GM21619 (cell line): ENCODE measurements at regions not wholly inside any gene's neighbourhood (a gene's known extent, or its start where the extent isn't known, plus 50 kb on each side); places are given as distances from the start of the nearest gene placed in this dataset.
"Not testable (repeated sequence)": the region's sequence is repeated elsewhere in the genome, so short reads cannot be mapped to it uniquely, and the experiment has no call there.

Source experiments
- ATAC-seq: cut with Tn5 transposase; IDR thresholded peaks from one replicate; pipeline ENCODE4 v1.9.1; 2021; ENCODE audit not compliant: unreplicated experiment

- no peak for ATAC-seq
These were observed 65.8 kb downstream of the MTX3 start for GRCh38 chr5:79924936-79925893.

- no peak for ATAC-seq
These were observed 67.6 kb downstream of the MTX3 start for GRCh38 chr5:79923431-79923830.

GRCh38 chr5:79922626-79923025 is 68.4 kb downstream of the MTX3 start:
- no peak for ATAC-seq

- not testable (repeated sequence) for ATAC-seq
These were observed 83.6 kb downstream of the MTX3 start for GRCh38 chr5:79907452-79907851.

- not testable (repeated sequence) for ATAC-seq
These were observed 88.5 kb downstream of the MTX3 start for GRCh38 chr5:79902571-79902970.

- ATAC-seq = no peak
These were observed 89.4 kb downstream of the MTX3 start for GRCh38 chr5:79901631-79902030.

GRCh38 chr5:79898611-79899010 is 92.5 kb downstream of the MTX3 start:
- ATAC-seq = no peak

- no peak for ATAC-seq
These were observed 97.1 kb downstream of the MTX3 start for GRCh38 chr5:79893976-79894375.

- ATAC-seq = no peak
These were observed 97.6 kb downstream of the MTX3 start for GRCh38 chr5:79893485-79893884.

- ATAC-seq = no peak
These were observed 100.2 kb downstream of the MTX3 start for GRCh38 chr5:79890930-79891249.

GRCh38 chr5:79890119-79890929 is 100.7 kb downstream of the MTX3 start:
- no peak for ATAC-seq

GRCh38 chr5:79888643-79889042 is 102.4 kb downstream of the MTX3 start:
- ATAC-seq = no peak

- peak; percentile 72 for ATAC-seq
These were observed 104.0 kb downstream of the MTX3 start for GRCh38 chr5:79886925-79887655.

- ATAC-seq = no peak
These were observed 104.6 kb downstream of the MTX3 start for GRCh38 chr5:79886456-79886855.

- ATAC-seq = not testable (repeated sequence)
These were observed 111.2 kb downstream of the MTX3 start for GRCh38 chr5:79879880-79880279.

GRCh38 chr5:79878721-79879336 is 112.2 kb downstream of the MTX3 start:
- no peak for ATAC-seq

GRCh38 chr5:79878136-79878679 is 112.9 kb downstream of the MTX3 start:
- ATAC-seq = no peak

GRCh38 chr5:79876456-79876855 is 114.6 kb downstream of the MTX3 start:
- ATAC-seq = no peak

- no peak for ATAC-seq
These were observed 115.8 kb downstream of the MTX3 start for GRCh38 chr5:79875230-79875629.

GRCh38 chr5:79873187-79873586 is 117.9 kb downstream of the MTX3 start:
- no peak for ATAC-seq

- ATAC-seq = no peak
These were observed 118.8 kb downstream of the MTX3 start for GRCh38 chr5:79872291-79872690.
